ENCODE measurements at regions not wholly inside any gene's neighbourhood (a gene's known extent, or its start where the extent isn't known, plus 50 kb on each side); places are given as distances from the start of the nearest gene placed in this dataset.

DNA sequence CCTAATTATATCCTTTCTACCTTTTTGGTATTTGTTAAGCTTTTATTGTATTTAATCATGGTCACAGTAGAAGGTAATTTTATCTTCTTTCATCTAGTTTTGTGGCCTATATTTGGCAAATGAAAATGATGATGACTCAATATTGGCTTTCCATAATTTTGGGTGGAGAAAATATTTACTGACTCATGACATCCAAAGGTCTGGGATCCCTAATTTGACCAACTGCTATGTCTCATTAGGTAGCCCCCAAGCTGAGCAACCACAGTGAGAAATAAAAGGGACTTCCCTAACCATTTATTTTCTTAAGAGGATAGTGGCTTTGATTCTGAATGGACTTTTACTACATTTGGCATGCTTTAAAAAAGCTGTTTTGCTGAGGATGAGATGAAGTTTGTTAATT, 289.5 kb downstream of the RMST start:
- no peak for TF ChIP-seq ZNF274 (IDR thresholded peaks at IDR 0.05; ENCODE audit: low read depth, low read length)
- no peak for TF ChIP-seq YY1 (IDR thresholded peaks at IDR 0.05; ENCODE audit: insufficient read depth, insufficient read length)
- TF ChIP-seq SUZ12 (IDR thresholded peaks at IDR 0.05; ENCODE audit: extremely low read depth, insufficient read depth, insufficient read length) = no peak
- Histone ChIP-seq H3K36me3 (ENCODE audit: insufficient read depth, insufficient read length, low read length) (no peaks in the 10 kb centered on the region), H3K9me3 (ENCODE audit: insufficient read depth, low read length) (no peaks in the 10 kb centered on the region), H3K4me1 (ENCODE audit: insufficient read depth, insufficient read length) (no peaks in the 10 kb centered on the region), H3K4me3 (ENCODE audit: insufficient read length, low read depth) (no peak overlapping the region), H3K9ac (ENCODE audit: insufficient read length, low read depth) (no peak overlapping the region), H3K27me3 (ENCODE audit: insufficient read depth, insufficient read length) (no peaks in the 10 kb centered on the region)
- no peak for DNase-seq (ENCODE audit: low read depth, low spot score)

DNA sequence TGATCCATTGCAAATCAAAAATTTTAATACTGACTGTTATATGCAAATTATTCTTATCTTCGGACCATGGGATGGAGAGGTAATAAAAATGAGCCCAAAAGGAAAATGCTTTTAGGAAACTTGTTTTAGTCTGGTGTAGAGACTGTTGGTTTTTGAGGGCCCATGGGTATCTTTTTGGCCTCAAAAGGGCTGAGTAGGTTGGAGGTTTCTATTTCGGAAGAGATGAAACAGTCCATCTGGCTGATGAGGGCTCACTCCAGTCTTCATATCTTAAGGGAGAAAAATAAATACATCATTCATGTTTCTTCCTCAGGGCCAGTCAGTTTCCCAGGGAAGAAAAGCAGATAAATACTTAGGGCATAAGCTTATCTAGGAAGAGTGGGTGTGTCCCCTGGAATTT, 290.7 kb downstream of the RMST start:
- Histone ChIP-seq H3K9ac (ENCODE audit: insufficient read length, low read depth) (no peak overlapping the region), H3K4me1 (ENCODE audit: insufficient read depth, insufficient read length) (no peaks in the 10 kb centered on the region), H3K27me3 (ENCODE audit: insufficient read depth, insufficient read length) (no peaks in the 10 kb centered on the region), H3K36me3 (ENCODE audit: insufficient read depth, insufficient read length, low read length) (no peaks in the 10 kb centered on the region), H3K4me3 (ENCODE audit: insufficient read length, low read depth) (no peak overlapping the region), H3K9me3 (ENCODE audit: insufficient read depth, low read length) (no peaks in the 10 kb centered on the region)
- TF ChIP-seq YY1 (IDR thresholded peaks at IDR 0.05; ENCODE audit: insufficient read depth, insufficient read length) (no peak), SUZ12 (IDR thresholded peaks at IDR 0.05; ENCODE audit: extremely low read depth, insufficient read depth, insufficient read length) (no peak), ZNF274 (IDR thresholded peaks at IDR 0.05; ENCODE audit: low read depth, low read length) (no peak)
- no peak for DNase-seq (ENCODE audit: low read depth, low spot score)

- TF ChIP-seq SUZ12 (IDR thresholded peaks at IDR 0.05; ENCODE audit: extremely low read depth, insufficient read depth, insufficient read length) = no peak
- TF ChIP-seq YY1 (IDR thresholded peaks at IDR 0.05; ENCODE audit: insufficient read depth, insufficient read length) = no peak
- no peak for TF ChIP-seq ZNF274 (IDR thresholded peaks at IDR 0.05; ENCODE audit: low read depth, low read length)
- Histone ChIP-seq H3K4me3 (ENCODE audit: insufficient read length, low read depth) (no peak overlapping the region), H3K4me1 (ENCODE audit: insufficient read depth, insufficient read length) (no peaks in the 10 kb centered on the region), H3K9me3 (ENCODE audit: insufficient read depth, low read length) (no peaks in the 10 kb centered on the region), H3K36me3 (ENCODE audit: insufficient read depth, insufficient read length, low read length) (no peaks in the 10 kb centered on the region), H3K9ac (ENCODE audit: insufficient read length, low read depth) (no peak overlapping the region), H3K27me3 (ENCODE audit: insufficient read depth, insufficient read length) (no peaks in the 10 kb centered on the region)
- DNase-seq (ENCODE audit: low read depth, low spot score) = no peak
Measured at GRCh38 chr12:97754306-97754705, 291.7 kb downstream of the RMST start.

- H3K9me3 ChIP-seq (ENCODE audit: insufficient read depth, low read length) = no peaks in the 10 kb centered on the region
- no peak for DNase-seq (ENCODE audit: low read depth, low spot score)
- no peaks in the 10 kb centered on the region for H3K36me3 ChIP-seq (ENCODE audit: insufficient read depth, insufficient read length, low read length)
- H3K27me3 ChIP-seq (ENCODE audit: insufficient read depth, insufficient read length) = no peaks in the 10 kb centered on the region
- H3K9ac ChIP-seq (ENCODE audit: insufficient read length, low read depth) = no peak overlapping the region
- no peak overlapping the region for H3K4me3 ChIP-seq (ENCODE audit: insufficient read length, low read depth)
- no peaks in the 10 kb centered on the region for H3K4me1 ChIP-seq (ENCODE audit: insufficient read depth, insufficient read length)
- no peak for TF ChIP-seq YY1 (IDR thresholded peaks at IDR 0.05; ENCODE audit: insufficient read depth, insufficient read length)
- TF ChIP-seq ZNF274 (IDR thresholded peaks at IDR 0.05; ENCODE audit: low read depth, low read length) = no peak
- TF ChIP-seq SUZ12 (IDR thresholded peaks at IDR 0.05; ENCODE audit: extremely low read depth, insufficient read depth, insufficient read length) = no peak
Measured at GRCh38 chr12:97756066-97756666, 293.6 kb downstream of the RMST start.

DNA sequence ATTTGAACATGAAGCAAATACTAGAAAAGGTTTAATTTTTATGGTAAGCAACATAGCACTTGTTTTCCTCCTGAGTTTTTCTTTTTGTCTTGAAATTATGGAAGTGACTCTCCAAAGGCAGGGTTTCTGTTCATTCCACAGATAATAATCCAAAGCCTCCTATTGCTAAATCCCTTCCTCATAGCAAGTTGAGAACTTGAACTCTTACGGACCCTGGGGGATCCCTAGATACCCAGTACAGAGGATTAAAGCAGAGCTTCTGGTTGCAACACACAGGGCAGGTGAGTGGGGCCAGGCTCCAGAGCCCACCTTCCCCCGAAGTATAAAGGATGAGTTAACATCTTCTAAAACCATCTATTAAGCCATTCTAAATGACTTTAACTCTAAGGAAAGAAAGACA, 294.1 kb downstream of the RMST start:
- no peaks in the 10 kb centered on the region for H3K4me1 ChIP-seq (ENCODE audit: insufficient read depth, insufficient read length)
- no peaks in the 10 kb centered on the region for H3K36me3 ChIP-seq (ENCODE audit: insufficient read depth, insufficient read length, low read length)
- TF ChIP-seq ZNF274 (IDR thresholded peaks at IDR 0.05; ENCODE audit: low read depth, low read length) (no peak), YY1 (IDR thresholded peaks at IDR 0.05; ENCODE audit: insufficient read depth, insufficient read length) (no peak), SUZ12 (IDR thresholded peaks at IDR 0.05; ENCODE audit: extremely low read depth, insufficient read depth, insufficient read length) (no peak)
- H3K9me3 ChIP-seq (ENCODE audit: insufficient read depth, low read length) = no peaks in the 10 kb centered on the region
- H3K4me3 ChIP-seq (ENCODE audit: insufficient read length, low read depth) = no peak overlapping the region
- H3K9ac ChIP-seq (ENCODE audit: insufficient read length, low read depth) = no peak overlapping the region
- no peak for DNase-seq (ENCODE audit: low read depth, low spot score)
- H3K27me3 ChIP-seq (ENCODE audit: insufficient read depth, insufficient read length) = no peaks in the 10 kb centered on the region

- H3K9me3 ChIP-seq (ENCODE audit: insufficient read depth, low read length) = no peaks in the 10 kb centered on the region; the same call in 1 of the 2 replicates
- TF ChIP-seq YY1 (IDR thresholded peaks at IDR 0.05; ENCODE audit: insufficient read depth, insufficient read length) = no peak
- no peak for TF ChIP-seq SUZ12 (IDR thresholded peaks at IDR 0.05; ENCODE audit: extremely low read depth, insufficient read depth, insufficient read length)
- no peak for TF ChIP-seq ZNF274 (IDR thresholded peaks at IDR 0.05; ENCODE audit: low read depth, low read length)
Measured at GRCh38 chr12:97757481-97758193, 295.0 kb downstream of the RMST start.

GRCh38 chr12:97758194-97758501, 295.5 kb downstream of the RMST start:
- DNase-seq (ENCODE audit: low read depth, low spot score) = no peak
- no peak overlapping the region for H3K9ac ChIP-seq (ENCODE audit: insufficient read length, low read depth)
- TF ChIP-seq SUZ12 (IDR thresholded peaks at IDR 0.05; ENCODE audit: extremely low read depth, insufficient read depth, insufficient read length) (no peak), YY1 (IDR thresholded peaks at IDR 0.05; ENCODE audit: insufficient read depth, insufficient read length) (no peak), ZNF274 (IDR thresholded peaks at IDR 0.05; ENCODE audit: low read depth, low read length) (no peak)
- no peak overlapping the region for H3K4me3 ChIP-seq (ENCODE audit: insufficient read length, low read depth)
- no peaks in the 10 kb centered on the region for H3K36me3 ChIP-seq (ENCODE audit: insufficient read depth, insufficient read length, low read length)
- no peaks in the 10 kb centered on the region; the same call in 1 of the 2 replicates for H3K9me3 ChIP-seq (ENCODE audit: insufficient read depth, low read length)
- H3K27me3 ChIP-seq (ENCODE audit: insufficient read depth, insufficient read length) = no peaks in the 10 kb centered on the region
- no peaks in the 10 kb centered on the region for H3K4me1 ChIP-seq (ENCODE audit: insufficient read depth, insufficient read length)

More at GRCh38 chr12:97757481-97758193, 295.0 kb downstream of the RMST start:
- no peaks in the 10 kb centered on the region for H3K4me1 ChIP-seq (ENCODE audit: insufficient read depth, insufficient read length)
- no peaks in the 10 kb centered on the region for H3K36me3 ChIP-seq (ENCODE audit: insufficient read depth, insufficient read length, low read length)
- no peaks in the 10 kb centered on the region for H3K27me3 ChIP-seq (ENCODE audit: insufficient read depth, insufficient read length)
- DNase-seq (ENCODE audit: low read depth, low spot score) = no peak
- no peak overlapping the region for H3K9ac ChIP-seq (ENCODE audit: insufficient read length, low read depth)
- H3K4me3 ChIP-seq (ENCODE audit: insufficient read length, low read depth) = no peak overlapping the region

All from NT2/D1 (cell line).